ENCODE measurements at regions not wholly inside any gene's neighbourhood (a gene's known extent, or its start where the extent isn't known, plus 50 kb on each side); places are given as distances from the start of the nearest gene placed in this dataset.

GRCh38 chr20:7775072-7775471 is 165.2 kb downstream of the HAO1 start:
- no peak overlapping the region for H3K27ac ChIP-seq (ENCODE audit: extremely low read depth, low read depth, low read length)
- H3K9me3 ChIP-seq (ENCODE audit: control insufficient read depth, insufficient read depth, low read depth, low read length), result no peaks in the 10 kb centered on the region
- H3K36me3 ChIP-seq (ENCODE audit: control insufficient read depth in 2 of 2, insufficient read depth in 1 of 2, low read length in 2 of 2), result no peaks in the 10 kb centered on the region
- TF ChIP-seq ZNF292 (tag by site-specific recombination; IDR thresholded peaks at IDR 0.05; ENCODE audit: borderline replicate concordance, low read depth) (no peak), ZNF221 (tag by site-specific recombination; IDR thresholded peaks at IDR 0.05; ENCODE audit: borderline replicate concordance) (no peak), ZNF223 (tag by site-specific recombination; IDR thresholded peaks at IDR 0.05) (no peak), ZEB2 (tag by site-specific recombination; IDR thresholded peaks at IDR 0.05) (no peak), ZNF354C (tag by site-specific recombination; IDR thresholded peaks at IDR 0.05; ENCODE audit: borderline replicate concordance, low read depth) (no peak), ZNF549 (tag by site-specific recombination; IDR thresholded peaks at IDR 0.05) (no peak)
- H3K4me3 ChIP-seq (ENCODE audit: low read depth, low read length), result no peak overlapping the region
- POLR2A ChIA-PET, result no interaction called here
- CTCF ChIA-PET, result interaction anchor here (0.5 kb wide), 1 partner anchor 1411 kb away, joined by 3 read pairs; no protein-coding TSS in a partner anchor
- H3K4me1 ChIP-seq (ENCODE audit: control insufficient read depth, insufficient read depth, low read length), result no peaks in the 10 kb centered on the region

GRCh38 chr20:7776148-7776547 is 164.1 kb downstream of the HAO1 start:
- H3K36me3 ChIP-seq (ENCODE audit: control insufficient read depth in 2 of 2, insufficient read depth in 1 of 2, low read length in 2 of 2), result no peaks in the 10 kb centered on the region
- H3K9me3 ChIP-seq (ENCODE audit: control insufficient read depth, insufficient read depth, low read depth, low read length), result no peaks in the 10 kb centered on the region
- CTCF ChIA-PET, result no interaction called here

GRCh38 chr20:7790189-7790588 is 150.1 kb downstream of the HAO1 start:
- no peaks in the 10 kb centered on the region for H3K36me3 ChIP-seq (ENCODE audit: control insufficient read depth in 2 of 2, insufficient read depth in 1 of 2, low read length in 2 of 2)
- POLR2A ChIA-PET, result no interaction called here

More at GRCh38 chr20:7776148-7776547, 164.1 kb downstream of the HAO1 start:
- POLR2A ChIA-PET, result no interaction called here
- no peak overlapping the region for H3K27ac ChIP-seq (ENCODE audit: extremely low read depth, low read depth, low read length)
- H3K4me1 ChIP-seq (ENCODE audit: control insufficient read depth, insufficient read depth, low read length), result no peaks in the 10 kb centered on the region
- H3K4me3 ChIP-seq (ENCODE audit: low read depth, low read length), result no peak overlapping the region
- TF ChIP-seq ZNF585B (tag by site-specific recombination; IDR thresholded peaks at IDR 0.05) (peak; percentile 71), ZBTB6 (tag by site-specific recombination; IDR thresholded peaks at IDR 0.05) (no peak), ZBTB20 (tag by site-specific recombination; IDR thresholded peaks at IDR 0.05) (no peak), ZNF18 (tag by site-specific recombination; IDR thresholded peaks at IDR 0.05) (no peak), ZBTB48 (tag by site-specific recombination; IDR thresholded peaks at IDR 0.05) (no peak), ZNF324 (tag by site-specific recombination; IDR thresholded peaks at IDR 0.05) (no peak), SETDB1 (IDR thresholded peaks at IDR 0.05; ENCODE audit: insufficient read length, low read length) (peak; percentile 52), ZNF311 (tag by site-specific recombination; IDR thresholded peaks at IDR 0.05; ENCODE audit: borderline replicate concordance) (no peak), ZNF529 (tag by site-specific recombination; IDR thresholded peaks at IDR 0.05; ENCODE audit: insufficient replicate concordance) (no peak), ZNF426 (tag by site-specific recombination; IDR thresholded peaks at IDR 0.05) (no peak)

More at GRCh38 chr20:7790189-7790588, 150.1 kb downstream of the HAO1 start:
- TF ChIP-seq ZNF560 (tag by site-specific recombination; IDR thresholded peaks at IDR 0.05; ENCODE audit: borderline replicate concordance) (no peak), ZSCAN23 (tag by site-specific recombination; IDR thresholded peaks at IDR 0.05) (no peak), ZNF600 (tag by site-specific recombination; IDR thresholded peaks at IDR 0.05) (no peak), ZNF223 (tag by site-specific recombination; IDR thresholded peaks at IDR 0.05) (no peak), ZNF76 (tag by site-specific recombination; IDR thresholded peaks at IDR 0.05; ENCODE audit: borderline replicate concordance, low read depth) (no peak), ZNF777 (tag by site-specific recombination; IDR thresholded peaks at IDR 0.05; ENCODE audit: borderline replicate concordance) (no peak), ZNF529 (tag by site-specific recombination; IDR thresholded peaks at IDR 0.05; ENCODE audit: insufficient replicate concordance) (no peak), ZNF701 (tag by site-specific recombination; IDR thresholded peaks at IDR 0.05) (no peak), SP3 (tag by site-specific recombination; IDR thresholded peaks at IDR 0.05) (no peak), ZNF155 (tag by site-specific recombination; IDR thresholded peaks at IDR 0.05) (no peak), ZNF677 (tag by site-specific recombination; IDR thresholded peaks at IDR 0.05) (no peak), KLF16 (tag by site-specific recombination; IDR thresholded peaks at IDR 0.05) (no peak)
- CTCF ChIA-PET, result no interaction called here
- H3K9me3 ChIP-seq (ENCODE audit: control insufficient read depth, insufficient read depth, low read depth, low read length), result no peaks in the 10 kb centered on the region
- H3K27ac ChIP-seq (ENCODE audit: extremely low read depth, low read depth, low read length), result no peak overlapping the region
- H3K4me1 ChIP-seq (ENCODE audit: control insufficient read depth, insufficient read depth, low read length), result no peaks in the 10 kb centered on the region
- no peak overlapping the region for H3K4me3 ChIP-seq (ENCODE audit: low read depth, low read length)
